ENCODE measurements at regions not wholly inside any gene's neighbourhood (a gene's known extent, or its start where the extent isn't known, plus 50 kb on each side); places are given as distances from the start of the nearest gene placed in this dataset.

DNA sequence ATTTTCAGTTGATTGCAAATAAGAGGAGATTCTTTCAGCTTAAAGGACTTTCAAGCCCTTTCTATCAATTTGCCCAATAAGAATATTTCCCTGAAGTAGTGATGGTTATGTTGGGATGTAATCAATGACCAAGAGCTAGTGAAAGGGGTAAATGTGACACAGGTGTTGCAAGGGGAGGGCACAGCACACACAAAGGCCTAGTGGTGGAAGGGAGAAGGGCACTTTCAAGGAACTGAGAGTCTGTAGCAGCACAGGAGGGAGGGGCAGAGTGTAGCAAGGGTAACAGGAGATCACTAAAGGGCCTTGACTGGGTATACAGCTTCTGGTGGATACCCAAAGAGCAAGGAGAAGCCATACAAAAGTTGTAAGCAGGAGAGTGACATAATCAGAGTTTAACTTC is 217.8 kb upstream of the ARHGEF26 start:
- Histone ChIP-seq H3K9ac (ENCODE audit: low read depth in 2 of 2, low read length in 2 of 2) (no peak overlapping the region), H3K36me3 (no peaks in the 10 kb centered on the region), H3K27me3 (no peaks in the 10 kb centered on the region), H3K4me3 (no peak overlapping the region), H3K9me3 (no peaks in the 10 kb centered on the region), H3K4me1 (no peaks in the 10 kb centered on the region), H3K27ac (no peak overlapping the region)
- intact Hi-C loops (cut with DNase I), result no loop called here
- no peak for DNase-seq
- TF ChIP-seq, protein P1, sequence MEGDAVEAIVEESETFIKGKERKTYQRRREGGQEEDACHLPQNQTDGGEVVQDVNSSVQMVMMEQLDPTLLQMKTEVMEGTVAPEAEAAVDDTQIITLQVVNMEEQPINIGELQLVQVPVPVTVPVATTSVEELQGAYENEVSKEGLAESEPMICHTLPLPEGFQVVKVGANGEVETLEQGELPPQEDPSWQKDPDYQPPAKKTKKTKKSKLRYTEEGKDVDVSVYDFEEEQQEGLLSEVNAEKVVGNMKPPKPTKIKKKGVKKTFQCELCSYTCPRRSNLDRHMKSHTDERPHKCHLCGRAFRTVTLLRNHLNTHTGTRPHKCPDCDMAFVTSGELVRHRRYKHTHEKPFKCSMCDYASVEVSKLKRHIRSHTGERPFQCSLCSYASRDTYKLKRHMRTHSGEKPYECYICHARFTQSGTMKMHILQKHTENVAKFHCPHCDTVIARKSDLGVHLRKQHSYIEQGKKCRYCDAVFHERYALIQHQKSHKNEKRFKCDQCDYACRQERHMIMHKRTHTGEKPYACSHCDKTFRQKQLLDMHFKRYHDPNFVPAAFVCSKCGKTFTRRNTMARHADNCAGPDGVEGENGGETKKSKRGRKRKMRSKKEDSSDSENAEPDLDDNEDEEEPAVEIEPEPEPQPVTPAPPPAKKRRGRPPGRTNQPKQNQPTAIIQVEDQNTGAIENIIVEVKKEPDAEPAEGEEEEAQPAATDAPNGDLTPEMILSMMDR (IDR thresholded peaks at IDR 0.05), result no peak

DNA sequence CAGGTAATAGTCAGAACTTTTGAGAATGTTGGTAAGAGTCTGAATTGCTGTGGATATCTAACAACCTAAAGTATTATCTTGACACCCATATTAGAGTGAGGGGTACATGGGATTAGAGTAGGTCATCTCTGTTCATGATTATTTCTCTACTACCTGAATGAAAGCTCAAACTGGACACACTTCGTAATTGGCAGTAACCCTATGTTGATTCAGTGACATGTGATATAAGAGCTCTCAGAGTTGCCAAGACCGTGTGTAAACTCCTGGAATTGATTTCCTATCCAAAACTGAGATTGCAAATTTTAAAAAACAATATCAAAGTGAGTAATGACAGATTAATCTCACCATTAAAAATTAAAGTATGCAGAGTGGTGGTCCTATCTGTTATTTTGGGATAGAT is 214.8 kb upstream of the ARHGEF26 start:
- no peaks in the 10 kb centered on the region for H3K9me3 ChIP-seq
- TF ChIP-seq, protein P1 (IDR thresholded peaks at IDR 0.05), result no peak
- no peaks in the 10 kb centered on the region for H3K27me3 ChIP-seq
- intact Hi-C loops (cut with DNase I), result no loop called here
- no peaks in the 10 kb centered on the region for H3K36me3 ChIP-seq
- no peak overlapping the region for H3K9ac ChIP-seq (ENCODE audit: low read depth in 2 of 2, low read length in 2 of 2)
- no peak overlapping the region for H3K27ac ChIP-seq
- no peak for DNase-seq
- no peak overlapping the region for H3K4me3 ChIP-seq
- no peaks in the 10 kb centered on the region for H3K4me1 ChIP-seq

- Histone ChIP-seq H3K27me3 (no peaks in the 10 kb centered on the region), H3K9ac (ENCODE audit: low read depth in 2 of 2, low read length in 2 of 2) (no peak overlapping the region), H3K27ac (no peak overlapping the region), H3K9me3 (no peaks in the 10 kb centered on the region), H3K4me3 (no peak overlapping the region), H3K36me3 (no peaks in the 10 kb centered on the region), H3K4me1 (no peaks in the 10 kb centered on the region)
- intact Hi-C loops (cut with DNase I), result no loop called here
- TF ChIP-seq, protein P1 (IDR thresholded peaks at IDR 0.05), result no peak
- no peak for DNase-seq
These were observed 210.8 kb upstream of the ARHGEF26 start for GRCh38 chr3:153910387-153910786.

DNA sequence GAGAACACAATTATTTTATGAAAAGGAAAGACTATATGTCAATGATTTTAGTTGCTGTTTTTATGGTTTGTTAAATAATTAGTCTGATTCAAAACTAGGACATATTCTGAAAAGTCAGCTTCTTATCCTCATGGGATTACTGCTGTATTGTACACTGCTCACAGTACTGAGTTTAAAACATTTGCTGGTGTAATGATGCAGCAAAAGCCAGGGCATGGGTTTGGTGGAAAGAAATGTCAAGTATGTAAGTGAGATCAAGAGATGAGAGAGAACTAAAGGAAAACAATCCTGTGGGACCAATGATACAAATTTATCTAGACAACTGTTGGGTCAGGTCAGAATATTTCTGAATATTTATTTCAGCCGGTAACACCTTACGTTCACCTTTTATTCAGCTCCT is 210.1 kb upstream of the ARHGEF26 start:
- no peaks in the 10 kb centered on the region for H3K27me3 ChIP-seq
- no peak overlapping the region for H3K9ac ChIP-seq (ENCODE audit: low read depth in 2 of 2, low read length in 2 of 2)
- H3K4me1 ChIP-seq, result no peaks in the 10 kb centered on the region
- DNase-seq, result no peak
- no peak overlapping the region for H3K4me3 ChIP-seq
- TF ChIP-seq, protein P1 (IDR thresholded peaks at IDR 0.05), result no peak
- no peaks in the 10 kb centered on the region for H3K9me3 ChIP-seq
- intact Hi-C loops (cut with DNase I), result no loop called here
- H3K36me3 ChIP-seq, result no peaks in the 10 kb centered on the region
- H3K27ac ChIP-seq, result no peak overlapping the region

- H3K9me3 ChIP-seq, result no peaks in the 10 kb centered on the region
- no peaks in the 10 kb centered on the region for H3K36me3 ChIP-seq
- no peak overlapping the region for H3K27ac ChIP-seq
- no peaks in the 10 kb centered on the region for H3K27me3 ChIP-seq
- H3K9ac ChIP-seq (ENCODE audit: low read depth in 2 of 2, low read length in 2 of 2), result no peak overlapping the region
- DNase-seq, result no peak
- intact Hi-C loops (cut with DNase I), result loop anchor here (10.0 kb wide), 1 partner anchor 895 kb away; no protein-coding TSS in a partner anchor
- no peak overlapping the region for H3K4me3 ChIP-seq
- no peaks in the 10 kb centered on the region for H3K4me1 ChIP-seq
- TF ChIP-seq, protein P1 (IDR thresholded peaks at IDR 0.05), result no peak
These were observed 201.4 kb upstream of the ARHGEF26 start for GRCh38 chr3:153919773-153920172.

DNA sequence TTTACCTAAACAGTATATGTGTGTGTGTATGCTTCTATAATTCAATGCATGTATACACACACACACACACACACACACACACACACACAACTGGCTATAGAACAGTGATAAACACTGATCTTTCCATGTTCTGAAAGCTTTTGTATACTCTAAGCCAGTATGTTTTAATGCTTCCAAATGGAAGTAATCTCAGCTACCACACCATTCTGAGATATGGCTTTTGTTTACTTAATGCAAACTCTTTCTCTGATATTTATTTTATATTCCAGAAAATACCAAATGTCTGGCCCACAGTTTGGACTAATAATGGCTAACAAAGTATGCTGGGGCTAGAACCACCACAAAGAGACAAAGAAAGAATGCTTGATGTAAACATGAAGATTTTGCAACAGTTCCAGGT is 199.4 kb upstream of the ARHGEF26 start:
- H3K27ac ChIP-seq, result no peak overlapping the region
- TF ChIP-seq, protein P1 (IDR thresholded peaks at IDR 0.05), result no peak
- no peak for DNase-seq
- H3K4me1 ChIP-seq, result no peaks in the 10 kb centered on the region
- no peak overlapping the region for H3K4me3 ChIP-seq
- H3K9me3 ChIP-seq, result no peaks in the 10 kb centered on the region
- no peaks in the 10 kb centered on the region for H3K36me3 ChIP-seq
- H3K27me3 ChIP-seq, result no peaks in the 10 kb centered on the region
- no peak overlapping the region for H3K9ac ChIP-seq (ENCODE audit: low read depth in 2 of 2, low read length in 2 of 2)
- intact Hi-C loops (cut with DNase I), result loop anchor here (10.0 kb wide), 1 partner anchor 897 kb away; no protein-coding TSS in a partner anchor

Measured in colonic mucosa (tissue), 4 donors.